Dendritic cell treated with granulocyte-macrophage colony-stimulating factor and Interleukin-4, amounts not matched to agents 40 ng/mL and 50 ng/mL, for 4 days (primary cell): ENCODE measurements at regions not wholly inside any gene's neighbourhood (a gene's known extent, or its start where the extent isn't known, plus 50 kb on each side); places are given as distances from the start of the nearest gene placed in this dataset.

Experiments
- H3K27ac Mint-ChIP-seq: one replicate; pipeline ENCODE4 v1.8.0; 2022; ENCODE audit warnings: mild to moderate bottlenecking, mixed read lengths
- H3K27me3 Mint-ChIP-seq: one replicate; pipeline ENCODE4 v1.8.0; 2022; ENCODE audit warnings: mild to moderate bottlenecking, mixed read lengths
- H3K36me3 Mint-ChIP-seq: one replicate; pipeline ENCODE4 v1.8.0; 2022; ENCODE audit warnings: low read depth, mixed read lengths
- H3K4me1 Mint-ChIP-seq: one replicate; pipeline ENCODE4 v1.8.0; 2022; ENCODE audit warnings: low read depth, mixed read lengths
- H3K4me3 Mint-ChIP-seq: one replicate; pipeline ENCODE4 v1.8.0; 2022; ENCODE audit warnings: mild to moderate bottlenecking, moderate library complexity, mixed read lengths
- H3K9me3 Mint-ChIP-seq: one replicate; pipeline ENCODE4 v1.8.0; 2022; ENCODE audit warnings: mixed read lengths
- intact Hi-C: fragments of 100-400 bp; cut with micrococcal nuclease; formaldehyde crosslinking; loops from one replicate; pipeline ENCODE4 v1.15.0; 2022

GRCh38 chr9:26061948-26062575, 383.8 kb upstream of the TUSC1 start:
- no peak overlapping the region for H3K4me3 Mint-ChIP-seq
- H3K36me3 Mint-ChIP-seq, result no peaks in the 10 kb centered on the region
- H3K27me3 Mint-ChIP-seq, result no peaks in the 10 kb centered on the region
- no peak overlapping the region for H3K27ac Mint-ChIP-seq
- H3K4me1 Mint-ChIP-seq, result no peaks in the 10 kb centered on the region
- no peaks in the 10 kb centered on the region for H3K9me3 Mint-ChIP-seq
- intact Hi-C loops, result no loop called here

GRCh38 chr9:26058111-26058895, 380.1 kb upstream of the TUSC1 start:
- H3K27ac Mint-ChIP-seq, result no peak overlapping the region
- no peaks in the 10 kb centered on the region for H3K27me3 Mint-ChIP-seq
- no peaks in the 10 kb centered on the region for H3K36me3 Mint-ChIP-seq
- no peak overlapping the region for H3K4me3 Mint-ChIP-seq
- H3K4me1 Mint-ChIP-seq, result no peaks in the 10 kb centered on the region
- intact Hi-C loops, result no loop called here
- H3K9me3 Mint-ChIP-seq, result no peaks in the 10 kb centered on the region

GRCh38 chr9:26057050-26057449, 378.8 kb upstream of the TUSC1 start:
- Mint-ChIP-seq H3K4me1 (no peaks in the 10 kb centered on the region), H3K36me3 (no peaks in the 10 kb centered on the region), H3K9me3 (no peaks in the 10 kb centered on the region), H3K27ac (no peak overlapping the region), H3K27me3 (no peaks in the 10 kb centered on the region), H3K4me3 (no peak overlapping the region)
- intact Hi-C loops, result no loop called here

GRCh38 chr9:26054600-26055520, 376.6 kb upstream of the TUSC1 start:
- Mint-ChIP-seq H3K27ac (no peak overlapping the region), H3K36me3 (no peaks in the 10 kb centered on the region), H3K27me3 (no peaks in the 10 kb centered on the region), H3K4me1 (no peaks in the 10 kb centered on the region), H3K9me3 (peaks cover 9% of the 10 kb centered on the region), H3K4me3 (no peak overlapping the region)
- intact Hi-C loops, result no loop called here

GRCh38 chr9:26053954-26054353, 375.7 kb upstream of the TUSC1 start:
- intact Hi-C loops, result no loop called here
- no peak overlapping the region for H3K27ac Mint-ChIP-seq
- H3K4me1 Mint-ChIP-seq, result no peaks in the 10 kb centered on the region
- H3K4me3 Mint-ChIP-seq, result no peak overlapping the region
- peaks cover 9% of the 10 kb centered on the region for H3K9me3 Mint-ChIP-seq
- no peaks in the 10 kb centered on the region for H3K27me3 Mint-ChIP-seq
- no peaks in the 10 kb centered on the region for H3K36me3 Mint-ChIP-seq

GRCh38 chr9:26043431-26043830, 365.2 kb upstream of the TUSC1 start:
- H3K4me1 Mint-ChIP-seq, result no peaks in the 10 kb centered on the region
- H3K4me3 Mint-ChIP-seq, result no peak overlapping the region
- H3K36me3 Mint-ChIP-seq, result no peaks in the 10 kb centered on the region
- H3K27me3 Mint-ChIP-seq, result no peaks in the 10 kb centered on the region
- H3K27ac Mint-ChIP-seq, result no peak overlapping the region
- peaks cover 20% of the 10 kb centered on the region for H3K9me3 Mint-ChIP-seq
- intact Hi-C loops, result no loop called here

- no peak overlapping the region for H3K4me3 Mint-ChIP-seq
- no peaks in the 10 kb centered on the region for H3K36me3 Mint-ChIP-seq
- H3K4me1 Mint-ChIP-seq, result no peaks in the 10 kb centered on the region
- no peak overlapping the region for H3K27ac Mint-ChIP-seq
- H3K27me3 Mint-ChIP-seq, result no peaks in the 10 kb centered on the region
- H3K9me3 Mint-ChIP-seq, result peaks cover 7% of the 10 kb centered on the region
- intact Hi-C loops, result no loop called here
Observed at GRCh38 chr9:26034786-26035185, 356.5 kb upstream of the TUSC1 start.

- peaks cover 7% of the 10 kb centered on the region for H3K9me3 Mint-ChIP-seq
- no peak overlapping the region for H3K4me3 Mint-ChIP-seq
- intact Hi-C loops, result no loop called here
- H3K27ac Mint-ChIP-seq, result no peak overlapping the region
- no peaks in the 10 kb centered on the region for H3K27me3 Mint-ChIP-seq
- H3K36me3 Mint-ChIP-seq, result no peaks in the 10 kb centered on the region
- H3K4me1 Mint-ChIP-seq, result no peaks in the 10 kb centered on the region
Observed at GRCh38 chr9:26033336-26033735, 355.1 kb upstream of the TUSC1 start.

- Mint-ChIP-seq H3K9me3 (peaks cover 27% of the 10 kb centered on the region), H3K27ac (no peak overlapping the region), H3K4me1 (no peaks in the 10 kb centered on the region), H3K27me3 (no peaks in the 10 kb centered on the region), H3K4me3 (no peak overlapping the region), H3K36me3 (no peaks in the 10 kb centered on the region)
- intact Hi-C loops, result no loop called here
Observed at GRCh38 chr9:26026423-26027100, 348.3 kb upstream of the TUSC1 start.

- Mint-ChIP-seq H3K4me1 (no peaks in the 10 kb centered on the region), H3K27ac (no peak overlapping the region), H3K4me3 (no peak overlapping the region), H3K36me3 (no peaks in the 10 kb centered on the region), H3K9me3 (peaks cover 20% of the 10 kb centered on the region), H3K27me3 (no peaks in the 10 kb centered on the region)
- intact Hi-C loops, result no loop called here
Observed at GRCh38 chr9:26013199-26013598, 335.0 kb upstream of the TUSC1 start.

GRCh38 chr9:26012797-26013196, 334.6 kb upstream of the TUSC1 start:
- Mint-ChIP-seq H3K27ac (no peak overlapping the region), H3K9me3 (peaks cover 16% of the 10 kb centered on the region), H3K4me3 (no peak overlapping the region), H3K27me3 (no peaks in the 10 kb centered on the region), H3K4me1 (no peaks in the 10 kb centered on the region), H3K36me3 (no peaks in the 10 kb centered on the region)
- intact Hi-C loops, result no loop called here

GRCh38 chr9:25994605-25995004, 316.4 kb upstream of the TUSC1 start:
- Mint-ChIP-seq H3K9me3 (peaks cover 53% of the 10 kb centered on the region), H3K27me3 (no peaks in the 10 kb centered on the region), H3K27ac (no peak overlapping the region), H3K36me3 (no peaks in the 10 kb centered on the region), H3K4me3 (no peak overlapping the region), H3K4me1 (no peaks in the 10 kb centered on the region)
- intact Hi-C loops, result no loop called here

- H3K4me3 Mint-ChIP-seq, result no peak overlapping the region
- H3K4me1 Mint-ChIP-seq, result no peaks in the 10 kb centered on the region
- intact Hi-C loops, result no loop called here
- no peaks in the 10 kb centered on the region for H3K27me3 Mint-ChIP-seq
- H3K27ac Mint-ChIP-seq, result no peak overlapping the region
- peaks cover 72% of the 10 kb centered on the region for H3K9me3 Mint-ChIP-seq
- H3K36me3 Mint-ChIP-seq, result no peaks in the 10 kb centered on the region
Observed at GRCh38 chr9:25990376-25990775, 312.1 kb upstream of the TUSC1 start.

- Mint-ChIP-seq H3K27ac (no peak overlapping the region), H3K27me3 (no peaks in the 10 kb centered on the region), H3K4me3 (no peak overlapping the region), H3K4me1 (no peaks in the 10 kb centered on the region), H3K9me3 (peaks cover 27% of the 10 kb centered on the region), H3K36me3 (no peaks in the 10 kb centered on the region)
- intact Hi-C loops, result no loop called here
Observed at GRCh38 chr9:25975667-25976066, 297.4 kb upstream of the TUSC1 start.
